Gastroesophageal sphincter (tissue), 4 donors: ENCODE measurements at regions not wholly inside any gene's neighbourhood (a gene's known extent, or its start where the extent isn't known, plus 50 kb on each side); places are given as distances from the start of the nearest gene placed in this dataset.

ENCODE experiments used
- ATAC-seq: fragments of 150-250 bp; one replicate; pipeline ENCODE4 v1.9.1; 2016; ENCODE audit warnings: mild to moderate bottlenecking, moderate library complexity
- H3K27ac ChIP-seq, 4 donors: fragments of 200-600 bp; sonication (generic) in 3 of 4; 1 replicate in 3 of 4; 2 replicates in 1 of 4; pipeline ENCODE4 v1.5.1; 2016 to 2019
- H3K27me3 ChIP-seq: fragments of 200-600 bp; sonication (generic); one replicate; pipeline ENCODE4 v1.5.1; 2019
- H3K36me3 ChIP-seq, 2 donors: fragments of 200-600 bp; sonication (generic); one replicate each; pipeline ENCODE4 v1.5.1; 2019; ENCODE audit warnings: control low read depth in 1 of 2
- H3K4me1 ChIP-seq, 3 donors: fragments of 200-600 bp; sonication (generic); 1 replicate in 2 of 3; 2 replicates in 1 of 3; pipeline ENCODE4 v1.5.1; 2016 to 2019; ENCODE audit warnings: control low read depth in 2 of 3
- H3K4me3 ChIP-seq, 2 donors: fragments of 200-600 bp; sonication (generic); one replicate each; pipeline ENCODE4 v1.5.1; 2019; ENCODE audit warnings: mild to moderate bottlenecking in 1 of 2, moderate library complexity in 1 of 2
- H3K9me3 ChIP-seq, 3 donors: fragments of 200-600 bp; sonication (generic); one replicate each; pipeline ENCODE4 v1.5.1; 2017 to 2019; ENCODE audit warnings: control low read depth in 2 of 3
- CTCF ChIP-seq, 4 experiments: fragments of 200-600 bp in 2 of 4; fragments of 450-650 bp in 2 of 4; sonication (generic) in 1 of 4; IDR thresholded peaks; one replicate each; pipeline ENCODE4 v1.5.1; 2017 to 2019; ENCODE audit warnings: antibody characterized with exemption in 4 of 4, mild to moderate bottlenecking in 2 of 4, moderate library complexity in 2 of 4
- EP300 ChIP-seq: sonication (generic); formaldehyde crosslinking; IDR thresholded peaks from one replicate; pipeline ENCODE4 v1.6.1; 2017; ENCODE audit warnings: antibody characterized with exemption, mild to moderate bottlenecking
- POLR2A ChIP-seq, 2 donors: fragments of 450-650 bp; IDR thresholded peaks; one replicate each; pipeline ENCODE4 v1.6.1; 2017; ENCODE audit warnings: antibody characterized with exemption in 2 of 2, mild to moderate bottlenecking in 2 of 2, moderate library complexity in 1 of 2
- POLR2AphosphoS5 ChIP-seq: sonication (generic); formaldehyde crosslinking; IDR thresholded peaks from one replicate; pipeline ENCODE4 v1.6.1; 2017; ENCODE audit warnings: antibody characterized with exemption
- WGBS, 2 donors: methylation state at CpG; one replicate each; pipeline ENCODE4 v1.1.5; 2018; ENCODE audit warnings: low coverage in 1 of 2; 5-methylcytosine and 5-hydroxymethylcytosine counted together

DNA sequence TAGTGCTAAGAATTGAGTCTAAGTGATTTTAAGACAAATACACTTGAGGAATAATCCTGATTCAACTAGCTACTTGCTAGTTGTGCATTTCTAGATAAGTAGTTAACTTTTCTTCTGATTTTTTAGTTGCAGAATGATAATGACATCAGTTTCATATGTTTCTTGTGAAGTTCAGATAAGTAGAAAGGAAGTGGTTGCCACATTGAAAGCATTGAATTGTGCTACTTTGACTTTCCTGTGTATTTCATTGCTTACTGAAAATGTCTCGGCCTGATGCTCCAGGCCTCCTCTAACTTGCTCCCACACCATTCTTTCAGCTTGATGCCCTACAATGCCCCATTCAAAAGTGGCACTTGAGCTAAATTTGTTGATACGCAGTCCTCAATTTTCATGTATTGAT lies 980.0 kb downstream of the TMTC2 start:
- Histone ChIP-seq H3K4me1 (no peaks in the 10 kb centered on the region), H3K9me3 (no peaks in the 10 kb centered on the region), H3K27ac (no peak overlapping the region), H3K36me3 (no peaks in the 10 kb centered on the region), H3K4me3 (no peak overlapping the region), H3K27me3 (no peaks in the 10 kb centered on the region)
- TF ChIP-seq POLR2AphosphoS5 (no peak), EP300 (no peak), CTCF (IDR thresholded peaks at IDR 0.05) (no peak), POLR2A (IDR thresholded peaks at IDR 0.05) (no peak)
- WGBS, 2 donors, result 46 to 96% methylated on average over 2 of the region's 2 CpGs
- no peak for ATAC-seq

DNA sequence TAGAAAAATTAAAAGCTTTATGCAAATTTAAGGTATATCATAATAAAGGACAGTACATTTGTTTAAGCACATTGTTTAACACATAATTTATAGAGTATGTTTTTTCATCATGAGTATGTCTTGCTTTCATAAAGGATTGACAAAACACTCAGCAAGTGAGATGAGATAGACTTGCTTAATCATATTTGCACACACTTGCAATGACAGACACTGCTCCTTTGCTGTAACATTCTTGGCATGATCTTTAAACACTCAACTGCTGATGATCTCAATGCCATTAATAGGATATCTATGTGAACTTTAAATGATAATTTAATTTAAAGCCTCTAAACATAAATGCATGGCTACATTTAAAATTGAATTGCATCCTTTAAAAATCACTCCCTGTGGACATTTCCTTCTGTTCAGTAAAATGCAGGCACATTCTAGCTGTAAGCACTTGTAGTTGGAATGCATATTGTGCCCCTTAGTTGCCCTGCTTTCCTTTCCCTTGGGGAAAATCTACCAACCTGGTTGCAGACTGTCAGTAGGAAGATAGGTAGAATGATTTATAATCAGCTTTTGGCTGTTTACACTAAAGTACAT lies 979.0 kb downstream of the TMTC2 start:
- H3K9me3 ChIP-seq, result no peaks in the 10 kb centered on the region
- no peak for ATAC-seq
- no peaks in the 10 kb centered on the region for H3K4me1 ChIP-seq
- no peaks in the 10 kb centered on the region for H3K36me3 ChIP-seq
- no peak overlapping the region for H3K4me3 ChIP-seq
- no peak overlapping the region for H3K27ac ChIP-seq
- no peaks in the 10 kb centered on the region for H3K27me3 ChIP-seq
- TF ChIP-seq POLR2A (IDR thresholded peaks at IDR 0.05), result no peak
- no peak for TF ChIP-seq POLR2AphosphoS5
- no peak for TF ChIP-seq CTCF (IDR thresholded peaks at IDR 0.05)
- TF ChIP-seq EP300, result no peak

DNA sequence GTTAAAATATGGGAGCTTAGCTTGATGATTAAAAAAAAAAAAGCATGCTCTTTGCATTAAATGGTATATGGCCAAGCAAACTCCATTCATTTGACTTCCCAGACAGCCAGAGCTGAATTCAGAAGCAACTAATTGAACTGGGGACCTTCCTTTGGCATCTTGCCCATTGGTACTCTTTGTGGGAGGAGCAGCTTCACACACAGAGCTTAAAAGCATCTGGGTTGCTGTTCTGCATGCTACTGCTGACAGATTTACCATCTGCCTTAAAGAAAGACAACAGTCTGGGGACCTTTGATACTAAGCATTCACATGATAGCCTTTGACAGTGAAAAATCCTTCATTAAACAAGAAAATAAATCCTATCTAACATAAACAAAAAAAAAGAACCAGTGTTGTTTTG lies 977.9 kb downstream of the TMTC2 start:
- Histone ChIP-seq H3K27me3 (no peaks in the 10 kb centered on the region), H3K4me1 (no peaks in the 10 kb centered on the region), H3K36me3 (no peaks in the 10 kb centered on the region), H3K9me3 (no peaks in the 10 kb centered on the region), H3K4me3 (no peak overlapping the region), H3K27ac (no peak overlapping the region)
- no peak for ATAC-seq
- TF ChIP-seq CTCF (IDR thresholded peaks at IDR 0.05) (no peak), POLR2AphosphoS5 (no peak), EP300 (no peak), POLR2A (IDR thresholded peaks at IDR 0.05) (no peak)

- TF ChIP-seq POLR2AphosphoS5 (no peak), CTCF (IDR thresholded peaks at IDR 0.05) (no peak), POLR2A (IDR thresholded peaks at IDR 0.05) (no peak), EP300 (no peak)
- Histone ChIP-seq H3K27ac (no peak overlapping the region), H3K4me1 (no peaks in the 10 kb centered on the region), H3K4me3 (no peak overlapping the region), H3K27me3 (no peaks in the 10 kb centered on the region), H3K36me3 (no peaks in the 10 kb centered on the region), H3K9me3 (no peaks in the 10 kb centered on the region)
- WGBS, 2 donors, result 80 to 85% methylated on average over 3 of the region's 3 CpGs
- no peak for ATAC-seq
These were observed 974.1 kb downstream of the TMTC2 start for GRCh38 chr12:83660727-83661358.

DNA sequence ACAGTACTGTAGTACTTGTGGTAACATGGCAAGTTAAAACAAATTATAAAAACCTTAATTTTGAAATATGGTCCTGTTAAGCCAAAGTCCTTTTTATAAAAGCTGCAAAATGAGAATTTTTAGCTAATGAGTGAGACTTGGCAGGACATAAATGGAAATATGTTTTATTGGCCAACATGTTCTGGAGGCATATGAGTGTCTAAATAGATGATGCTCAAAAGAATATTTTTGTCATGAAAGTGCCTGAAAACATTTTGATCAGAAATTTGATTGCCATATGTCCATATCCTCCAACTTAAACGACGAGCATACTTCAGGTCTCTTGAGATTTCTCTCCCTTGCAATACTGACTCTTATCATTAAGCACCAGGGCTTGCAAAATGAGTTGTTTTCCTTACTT lies 972.6 kb downstream of the TMTC2 start:
- Histone ChIP-seq H3K4me3 (no peak overlapping the region), H3K9me3 (no peaks in the 10 kb centered on the region), H3K36me3 (no peaks in the 10 kb centered on the region), H3K27me3 (no peaks in the 10 kb centered on the region), H3K27ac (no peak overlapping the region), H3K4me1 (no peaks in the 10 kb centered on the region)
- 79 to 80% methylated on average over 2 of the region's 2 CpGs for WGBS, 2 donors
- no peak for TF ChIP-seq POLR2A (IDR thresholded peaks at IDR 0.05)
- TF ChIP-seq EP300, result no peak
- TF ChIP-seq POLR2AphosphoS5, result no peak
- TF ChIP-seq CTCF (IDR thresholded peaks at IDR 0.05), result no peak
- no peak for ATAC-seq
